Progenitor cell of endocrine pancreas (in vitro differentiated cells): ENCODE measurements at regions not wholly inside any gene's neighbourhood (a gene's known extent, or its start where the extent isn't known, plus 50 kb on each side); places are given as distances from the start of the nearest gene placed in this dataset.

Experiments used
- DNase-seq: peaks from one replicate; pipeline ENCODE4 v3.0.0; 2021; ENCODE audit warnings: low spot score; ENCODE audit not compliant: unreplicated experiment
- H3K27ac Mint-ChIP-seq: 2 replicates; pipeline ENCODE4 v1.8.0; 2021; ENCODE audit warnings: mild to moderate bottlenecking, moderate library complexity, mixed read lengths
- H3K27me3 Mint-ChIP-seq: 2 replicates; pipeline ENCODE4 v1.8.0; 2021; ENCODE audit warnings: mixed read lengths
- H3K36me3 Mint-ChIP-seq: 2 replicates; pipeline ENCODE4 v1.8.0; 2022; ENCODE audit warnings: mixed read lengths; ENCODE audit not compliant: insufficient read depth
- H3K4me1 Mint-ChIP-seq: 2 replicates; pipeline ENCODE4 v1.8.0; 2021; ENCODE audit warnings: low read depth, mixed read lengths
- H3K4me3 Mint-ChIP-seq: 2 replicates; pipeline ENCODE4 v1.8.0; 2021; ENCODE audit warnings: low read depth, mild to moderate bottlenecking, moderate library complexity, mixed read lengths
- H3K9me3 Mint-ChIP-seq: 2 replicates; pipeline ENCODE4 v1.8.0; 2021; ENCODE audit warnings: low read depth, mixed read lengths
- TF ChIP-seq, protein P1 (sequence below): fragments of 200-600 bp; sonication (generic); IDR thresholded peaks from one replicate; pipeline ENCODE4 v1.5.0; 2021; ENCODE audit warnings: antibody characterized with exemption, mild to moderate bottlenecking; ENCODE audit not compliant: unreplicated experiment

DNA sequence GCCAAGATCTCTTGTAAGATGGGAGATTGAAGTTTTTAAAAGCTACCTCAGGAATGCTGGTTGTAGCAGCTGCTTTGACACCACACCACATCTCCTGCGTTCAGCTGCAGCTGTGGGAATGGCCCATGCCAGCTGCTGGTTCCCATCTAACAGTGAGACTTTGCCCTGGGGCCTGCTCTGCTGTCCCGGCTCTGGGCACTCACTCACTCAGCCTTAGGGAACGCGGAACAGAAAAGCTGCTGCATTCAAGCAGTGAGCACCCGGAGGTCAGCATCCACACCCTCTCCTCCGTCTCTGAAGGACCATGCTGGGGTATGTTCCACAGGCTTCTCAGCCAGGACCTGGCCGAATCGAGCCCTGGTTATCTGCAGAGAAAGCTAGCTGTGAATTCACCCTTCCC is 197.1 kb upstream of the CXCL12 start:
- no peaks in the 10 kb centered on the region for H3K4me1 Mint-ChIP-seq
- no peaks in the 10 kb centered on the region for H3K9me3 Mint-ChIP-seq
- no peak overlapping the region for H3K4me3 Mint-ChIP-seq
- H3K27ac Mint-ChIP-seq, result no peak overlapping the region
- no peaks in the 10 kb centered on the region for H3K27me3 Mint-ChIP-seq
- TF ChIP-seq, protein P1, sequence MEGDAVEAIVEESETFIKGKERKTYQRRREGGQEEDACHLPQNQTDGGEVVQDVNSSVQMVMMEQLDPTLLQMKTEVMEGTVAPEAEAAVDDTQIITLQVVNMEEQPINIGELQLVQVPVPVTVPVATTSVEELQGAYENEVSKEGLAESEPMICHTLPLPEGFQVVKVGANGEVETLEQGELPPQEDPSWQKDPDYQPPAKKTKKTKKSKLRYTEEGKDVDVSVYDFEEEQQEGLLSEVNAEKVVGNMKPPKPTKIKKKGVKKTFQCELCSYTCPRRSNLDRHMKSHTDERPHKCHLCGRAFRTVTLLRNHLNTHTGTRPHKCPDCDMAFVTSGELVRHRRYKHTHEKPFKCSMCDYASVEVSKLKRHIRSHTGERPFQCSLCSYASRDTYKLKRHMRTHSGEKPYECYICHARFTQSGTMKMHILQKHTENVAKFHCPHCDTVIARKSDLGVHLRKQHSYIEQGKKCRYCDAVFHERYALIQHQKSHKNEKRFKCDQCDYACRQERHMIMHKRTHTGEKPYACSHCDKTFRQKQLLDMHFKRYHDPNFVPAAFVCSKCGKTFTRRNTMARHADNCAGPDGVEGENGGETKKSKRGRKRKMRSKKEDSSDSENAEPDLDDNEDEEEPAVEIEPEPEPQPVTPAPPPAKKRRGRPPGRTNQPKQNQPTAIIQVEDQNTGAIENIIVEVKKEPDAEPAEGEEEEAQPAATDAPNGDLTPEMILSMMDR, result no peak
- no peak for DNase-seq
- no peaks in the 10 kb centered on the region for H3K36me3 Mint-ChIP-seq

DNA sequence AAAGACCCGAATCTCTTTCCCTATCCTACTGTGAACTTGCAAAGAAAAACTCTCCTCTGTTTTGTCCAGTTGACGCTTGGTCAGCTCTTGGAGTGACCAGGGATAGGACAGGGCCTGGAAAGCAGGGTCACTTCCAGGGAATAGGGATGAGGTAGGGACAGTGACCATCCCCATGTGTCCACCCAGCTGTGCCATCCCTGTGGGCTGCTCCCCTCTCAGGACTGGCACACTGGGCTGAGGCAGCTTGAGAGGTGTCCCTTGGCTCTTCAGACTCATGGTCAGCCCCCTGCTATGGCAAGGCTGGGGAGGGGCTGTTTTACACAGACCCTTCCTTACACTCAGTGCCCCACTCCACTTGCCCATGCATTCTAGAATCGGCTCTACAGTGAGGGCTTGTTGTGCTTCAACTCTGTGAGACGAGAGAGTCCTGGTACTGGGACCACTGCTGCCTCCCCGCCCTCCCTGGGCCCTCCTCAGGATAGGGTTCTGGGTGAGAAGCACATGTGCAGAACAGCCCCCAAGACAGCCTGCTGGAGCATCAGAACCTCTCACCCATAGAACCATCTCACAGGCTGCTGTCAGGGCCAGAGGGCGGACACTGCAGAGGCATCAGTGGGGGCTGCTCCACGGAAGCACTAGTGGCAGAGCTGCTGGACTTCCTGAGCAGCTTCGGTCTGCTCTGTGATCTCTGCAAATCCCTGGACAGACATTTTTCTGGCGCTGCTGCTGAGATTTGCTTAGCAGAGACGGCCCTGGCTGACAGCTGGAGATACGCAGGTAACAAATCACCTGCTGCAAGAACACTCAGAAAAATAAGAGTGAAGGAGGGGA is 202.8 kb upstream of the CXCL12 start:
- TF ChIP-seq, protein P1, result no peak
- Mint-ChIP-seq H3K4me1 (no peaks in the 10 kb centered on the region), H3K36me3 (no peaks in the 10 kb centered on the region), H3K27ac (no peak overlapping the region), H3K27me3 (peaks cover 4% of the 10 kb centered on the region), H3K9me3 (no peaks in the 10 kb centered on the region), H3K4me3 (no peak overlapping the region)
- DNase-seq, result no peak

DNA sequence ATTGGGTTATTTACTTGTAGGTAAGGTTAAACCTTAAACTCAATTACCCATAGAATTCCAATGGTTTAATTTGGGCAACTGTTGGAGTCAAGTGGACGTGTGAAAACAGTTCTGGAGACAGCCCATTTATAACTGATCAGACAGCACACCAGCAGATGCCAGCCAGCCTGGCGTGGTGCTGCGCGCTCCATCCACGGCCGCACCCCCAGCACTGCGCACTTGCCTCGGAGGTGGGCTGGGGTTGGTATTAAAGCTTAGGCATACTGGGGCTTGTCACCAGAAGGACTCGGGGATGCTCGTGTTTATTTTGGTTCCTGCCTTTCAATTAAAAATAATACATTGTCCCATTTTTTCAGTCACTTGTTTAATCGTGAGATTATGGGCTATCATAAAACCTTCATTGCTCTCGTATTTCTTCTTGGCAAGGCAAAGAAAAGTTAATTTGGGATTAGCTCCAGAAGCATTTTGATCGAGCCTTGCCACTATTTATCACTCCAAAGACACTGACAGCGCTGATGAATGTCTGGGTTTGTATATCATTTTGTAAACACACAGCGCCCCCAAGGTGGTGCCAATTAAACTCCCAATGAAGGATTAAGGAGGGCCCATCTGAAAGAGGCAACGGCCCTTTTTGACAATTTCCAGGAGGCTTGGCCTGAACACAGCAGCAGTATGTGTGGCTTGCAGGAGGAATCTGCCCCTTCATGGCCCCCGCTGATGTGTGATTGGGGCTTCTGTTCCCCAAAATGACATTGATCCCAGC is 204.5 kb upstream of the CXCL12 start:
- peaks cover 7% of the 10 kb centered on the region for H3K27me3 Mint-ChIP-seq
- H3K9me3 Mint-ChIP-seq, result no peaks in the 10 kb centered on the region
- H3K4me1 Mint-ChIP-seq, result no peaks in the 10 kb centered on the region
- no peak overlapping the region for H3K4me3 Mint-ChIP-seq
- TF ChIP-seq, protein P1, result no peak
- no peak overlapping the region for H3K27ac Mint-ChIP-seq
- DNase-seq, result no peak
- no peaks in the 10 kb centered on the region for H3K36me3 Mint-ChIP-seq

DNA sequence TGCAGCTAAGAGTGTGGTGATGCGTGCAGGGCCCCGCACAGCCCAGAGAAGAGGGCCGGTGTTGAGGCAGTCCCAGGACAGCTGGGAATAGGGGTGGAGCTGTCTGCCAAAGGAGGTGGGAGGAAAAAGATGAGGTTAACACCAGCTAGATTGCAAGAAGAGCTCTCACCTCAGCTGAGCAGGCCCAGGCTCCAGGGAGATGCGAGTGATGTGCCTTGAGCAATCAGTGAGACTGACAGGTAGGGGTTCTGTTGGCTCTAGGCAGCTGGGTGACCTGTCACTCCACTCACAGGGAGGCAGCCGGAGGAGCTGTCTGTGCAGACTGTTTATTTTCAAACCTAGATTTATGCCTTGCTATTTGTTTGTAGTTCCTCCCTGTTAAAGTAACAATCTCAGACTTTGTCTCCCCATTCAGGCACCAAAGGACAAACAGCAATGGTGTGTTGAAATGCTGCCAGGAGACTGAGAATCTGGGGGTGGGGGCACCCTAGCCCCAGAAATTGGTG is 205.1 kb upstream of the CXCL12 start:
- TF ChIP-seq, protein P1, result no peak
- Mint-ChIP-seq H3K27ac (no peak overlapping the region), H3K9me3 (no peaks in the 10 kb centered on the region), H3K36me3 (no peaks in the 10 kb centered on the region), H3K4me1 (no peaks in the 10 kb centered on the region), H3K27me3 (peaks cover 7% of the 10 kb centered on the region), H3K4me3 (no peak overlapping the region)
- no peak for DNase-seq

DNA sequence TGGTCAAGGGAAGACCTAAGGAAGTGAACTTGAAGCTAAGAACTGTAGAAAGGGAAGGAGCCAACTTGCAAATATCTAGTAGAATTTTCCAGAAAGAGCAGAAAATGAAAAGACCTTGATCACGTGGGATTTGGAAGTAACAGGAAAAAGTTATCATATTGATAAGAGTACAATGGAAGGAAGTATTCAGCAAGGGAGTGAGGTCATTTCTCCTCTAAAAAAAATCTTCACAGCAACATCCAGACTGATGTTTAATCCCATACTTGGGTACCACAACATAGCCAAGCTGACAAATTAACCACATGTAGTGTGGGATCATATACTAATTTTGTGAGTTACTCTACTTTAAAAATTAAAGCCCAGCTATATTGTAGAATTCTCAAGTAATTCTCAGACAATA is 207.0 kb upstream of the CXCL12 start:
- H3K4me1 Mint-ChIP-seq, result no peaks in the 10 kb centered on the region
- TF ChIP-seq, protein P1, result no peak
- no peak overlapping the region for H3K4me3 Mint-ChIP-seq
- peaks cover 2% of the 10 kb centered on the region for H3K9me3 Mint-ChIP-seq
- H3K27me3 Mint-ChIP-seq, result peaks cover 9% of the 10 kb centered on the region
- no peak for DNase-seq
- no peak overlapping the region for H3K27ac Mint-ChIP-seq
- no peaks in the 10 kb centered on the region for H3K36me3 Mint-ChIP-seq
